OCI-LY1 (cell line): ENCODE measurements at regions not wholly inside any gene's neighbourhood (a gene's known extent, or its start where the extent isn't known, plus 50 kb on each side); places are given as distances from the start of the nearest gene placed in this dataset.

ENCODE experiments used
- EZH2 ChIP-seq: fragments of 200-600 bp; sonication (generic), shearing (Covaris generic); IDR thresholded peaks from 2 replicates; pipeline ENCODE4 v1.8.0; 2017; ENCODE audit warnings: borderline replicate concordance, mixed run types, mild to moderate bottlenecking, antibody characterized with exemption, low read length, moderate library complexity, mixed read lengths
- TF ChIP-seq, protein P1 (sequence below): fragments of 200-600 bp; sonication (generic), shearing (Covaris generic); IDR thresholded peaks from 2 replicates; pipeline ENCODE4 v1.5.1; 2017; ENCODE audit warnings: mild to moderate bottlenecking, antibody characterized with exemption, low read length, moderate library complexity, mixed read lengths

DNA sequence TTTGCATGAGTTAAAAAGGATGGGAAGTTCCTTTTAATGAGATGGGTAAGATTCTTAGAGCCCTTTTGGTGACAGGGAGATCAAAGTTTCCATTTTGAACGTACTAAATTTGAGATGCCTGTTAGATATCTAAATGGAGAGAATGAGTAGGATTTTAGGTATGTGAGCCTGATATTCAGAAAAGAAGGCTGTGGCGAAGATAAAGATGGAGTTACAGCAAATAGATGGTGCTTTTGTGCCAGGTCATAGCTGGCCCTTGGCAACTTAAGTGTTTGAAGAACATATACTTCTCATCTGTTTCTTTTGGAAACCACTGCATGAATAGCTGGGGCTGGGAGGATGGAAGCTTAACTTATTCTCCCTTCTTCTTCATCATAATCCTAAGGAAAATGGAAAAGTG is 282.5 kb downstream of the PTBP2 start:
- TF ChIP-seq, protein P1, sequence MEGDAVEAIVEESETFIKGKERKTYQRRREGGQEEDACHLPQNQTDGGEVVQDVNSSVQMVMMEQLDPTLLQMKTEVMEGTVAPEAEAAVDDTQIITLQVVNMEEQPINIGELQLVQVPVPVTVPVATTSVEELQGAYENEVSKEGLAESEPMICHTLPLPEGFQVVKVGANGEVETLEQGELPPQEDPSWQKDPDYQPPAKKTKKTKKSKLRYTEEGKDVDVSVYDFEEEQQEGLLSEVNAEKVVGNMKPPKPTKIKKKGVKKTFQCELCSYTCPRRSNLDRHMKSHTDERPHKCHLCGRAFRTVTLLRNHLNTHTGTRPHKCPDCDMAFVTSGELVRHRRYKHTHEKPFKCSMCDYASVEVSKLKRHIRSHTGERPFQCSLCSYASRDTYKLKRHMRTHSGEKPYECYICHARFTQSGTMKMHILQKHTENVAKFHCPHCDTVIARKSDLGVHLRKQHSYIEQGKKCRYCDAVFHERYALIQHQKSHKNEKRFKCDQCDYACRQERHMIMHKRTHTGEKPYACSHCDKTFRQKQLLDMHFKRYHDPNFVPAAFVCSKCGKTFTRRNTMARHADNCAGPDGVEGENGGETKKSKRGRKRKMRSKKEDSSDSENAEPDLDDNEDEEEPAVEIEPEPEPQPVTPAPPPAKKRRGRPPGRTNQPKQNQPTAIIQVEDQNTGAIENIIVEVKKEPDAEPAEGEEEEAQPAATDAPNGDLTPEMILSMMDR = no peak
- TF ChIP-seq EZH2 = no peak
